LNCAP (cell line): ENCODE measurements at regions not wholly inside any gene's neighbourhood (a gene's known extent, or its start where the extent isn't known, plus 50 kb on each side); places are given as distances from the start of the nearest gene placed in this dataset.

Experiments
- TF ChIP-seq, protein P1 (sequence below): fragments of 450-650 bp; IDR thresholded peaks from 2 replicates; pipeline ENCODE4 v1.5.1; 2017; ENCODE audit warnings: mild to moderate bottlenecking

DNA sequence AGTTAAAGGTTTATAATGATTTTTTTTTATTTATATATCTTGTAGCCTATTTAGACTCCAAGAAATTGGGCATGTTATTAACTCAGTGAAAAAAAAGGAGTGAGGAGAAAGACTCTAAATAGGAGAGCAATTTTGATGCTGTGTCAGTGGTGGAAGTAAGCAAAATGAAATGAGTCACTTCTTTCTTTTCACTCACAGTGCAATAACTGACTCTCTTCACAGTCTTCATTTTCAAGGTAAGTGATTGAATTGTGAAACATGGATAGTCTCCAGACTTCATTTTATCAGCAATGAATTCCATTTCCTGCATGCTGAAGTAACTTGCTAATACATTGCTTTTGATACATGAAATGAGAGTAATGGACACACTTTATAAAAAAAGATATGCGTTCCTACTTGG, 2271.5 kb downstream of the PCDH7 start:
- TF ChIP-seq, protein P1, sequence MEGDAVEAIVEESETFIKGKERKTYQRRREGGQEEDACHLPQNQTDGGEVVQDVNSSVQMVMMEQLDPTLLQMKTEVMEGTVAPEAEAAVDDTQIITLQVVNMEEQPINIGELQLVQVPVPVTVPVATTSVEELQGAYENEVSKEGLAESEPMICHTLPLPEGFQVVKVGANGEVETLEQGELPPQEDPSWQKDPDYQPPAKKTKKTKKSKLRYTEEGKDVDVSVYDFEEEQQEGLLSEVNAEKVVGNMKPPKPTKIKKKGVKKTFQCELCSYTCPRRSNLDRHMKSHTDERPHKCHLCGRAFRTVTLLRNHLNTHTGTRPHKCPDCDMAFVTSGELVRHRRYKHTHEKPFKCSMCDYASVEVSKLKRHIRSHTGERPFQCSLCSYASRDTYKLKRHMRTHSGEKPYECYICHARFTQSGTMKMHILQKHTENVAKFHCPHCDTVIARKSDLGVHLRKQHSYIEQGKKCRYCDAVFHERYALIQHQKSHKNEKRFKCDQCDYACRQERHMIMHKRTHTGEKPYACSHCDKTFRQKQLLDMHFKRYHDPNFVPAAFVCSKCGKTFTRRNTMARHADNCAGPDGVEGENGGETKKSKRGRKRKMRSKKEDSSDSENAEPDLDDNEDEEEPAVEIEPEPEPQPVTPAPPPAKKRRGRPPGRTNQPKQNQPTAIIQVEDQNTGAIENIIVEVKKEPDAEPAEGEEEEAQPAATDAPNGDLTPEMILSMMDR, result no peak

- TF ChIP-seq, protein P1, result no peak
These were observed 2275.1 kb downstream of the PCDH7 start for GRCh38 chr4:32994981-32995881.

- TF ChIP-seq, protein P1, result no peak
These were observed 2293.1 kb downstream of the PCDH7 start for GRCh38 chr4:33013282-33013681.

DNA sequence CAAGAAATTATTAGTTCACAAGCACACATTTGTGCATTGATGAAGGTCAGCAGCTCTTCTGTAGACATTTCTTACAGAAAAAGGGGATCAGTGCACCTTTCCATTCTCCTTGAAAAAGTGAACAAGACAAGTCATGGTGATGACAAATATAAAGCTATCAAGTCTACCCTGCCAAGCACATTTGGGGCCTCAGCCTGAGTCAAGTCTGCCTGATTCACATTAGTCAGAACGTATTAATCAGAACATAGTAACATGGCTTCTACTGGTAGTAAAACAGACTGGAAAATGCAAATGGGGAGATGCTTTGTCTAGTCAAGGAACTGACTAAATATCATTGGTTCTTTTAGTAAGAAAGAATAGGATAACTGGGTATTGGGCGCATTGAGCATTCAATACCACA, 2305.1 kb downstream of the PCDH7 start:
- TF ChIP-seq, protein P1, result no peak

DNA sequence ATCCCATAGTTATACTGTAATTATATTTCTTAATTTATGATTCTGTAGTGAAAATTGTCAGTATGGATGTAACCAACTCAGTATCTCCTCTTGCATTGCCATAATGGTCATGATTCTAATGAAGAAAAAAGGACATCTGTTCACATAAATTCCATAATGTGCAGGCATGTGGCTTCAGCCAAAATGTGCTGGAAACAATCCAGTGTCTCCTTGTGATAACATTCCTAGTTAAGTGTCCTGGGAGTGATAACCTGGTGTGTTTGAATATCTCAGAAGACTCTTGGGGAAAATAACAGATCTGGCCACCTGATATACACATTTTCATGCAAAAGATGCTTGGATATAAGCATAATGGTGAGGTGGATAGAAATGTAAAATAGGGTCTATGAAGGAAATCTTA, 2309.8 kb downstream of the PCDH7 start:
- TF ChIP-seq, protein P1, result no peak

GRCh38 chr4:33031328-33031727, 2311.2 kb downstream of the PCDH7 start:
- TF ChIP-seq, protein P1, result no peak

GRCh38 chr4:33037464-33037863, 2317.3 kb downstream of the PCDH7 start:
- TF ChIP-seq, protein P1, result no peak
